Heart left ventricle (tissue), 16 donors: ENCODE measurements at regions not wholly inside any gene's neighbourhood (a gene's known extent, or its start where the extent isn't known, plus 50 kb on each side); places are given as distances from the start of the nearest gene placed in this dataset.

Experiments used
- ATAC-seq, 4 donors: fragments of 200-7000 bp; cut with Tn5 transposase; one replicate each; pipeline ENCODE4 v1.9.1; 2020 to 2022; ENCODE audit warnings: moderate library complexity in 4 of 4, mild to moderate bottlenecking in 3 of 4, moderate number of reproducible peaks in 1 of 4
- DNase-seq, 5 donors: peaks; one replicate each; pipeline ENCODE4 v3.0.0-alpha.2; 2020
- H3K27ac ChIP-seq, 12 donors: fragments of 200-600 bp; sonication (generic) in 4 of 12; one replicate each; pipeline versions ENCODE4 v1.5.0 to v1.8.0; 2016 to 2022; ENCODE audit warnings: mild to moderate bottlenecking in 2 of 12
- H3K27me3 ChIP-seq, 9 donors: fragments of 200-600 bp; sonication (generic) in 2 of 9; one replicate each; pipeline versions ENCODE4 v1.5.1 to v1.8.0; 2016 to 2022; ENCODE audit warnings: mild to moderate bottlenecking in 3 of 9
- H3K36me3 ChIP-seq, 9 donors: fragments of 200-600 bp; sonication (generic) in 2 of 9; one replicate each; pipeline versions ENCODE4 v1.5.0 to v1.8.0; 2018 to 2022; ENCODE audit warnings: mild to moderate bottlenecking in 2 of 9
- H3K4me1 ChIP-seq, 12 donors: fragments of 200-600 bp; sonication (generic) in 4 of 12; one replicate each; pipeline versions ENCODE4 v1.5.0 to v1.8.0; 2016 to 2022; ENCODE audit warnings: mild to moderate bottlenecking in 3 of 12
- H3K4me3 ChIP-seq, 12 donors: fragments of 200-600 bp; sonication (generic) in 4 of 12; one replicate each; pipeline versions ENCODE4 v1.5.0 to v1.8.0; 2017 to 2022; ENCODE audit warnings: mild to moderate bottlenecking in 9 of 12, moderate library complexity in 4 of 12
- H3K9me3 ChIP-seq, 12 donors: fragments of 200-600 bp; sonication (generic) in 4 of 12; one replicate each; pipeline versions ENCODE4 v1.5.0 to v1.8.0; 2016 to 2022; ENCODE audit warnings: mild to moderate bottlenecking in 1 of 12
- POLR2A ChIP-seq, 2 donors: fragments of 450-650 bp; IDR thresholded peaks; one replicate each; pipeline ENCODE4 v1.6.1; 2017; ENCODE audit warnings: antibody characterized with exemption in 2 of 2, mild to moderate bottlenecking in 2 of 2, moderate library complexity in 2 of 2
- WGBS, 4 donors: extraction: QIAGEN DNeasy Blood & Tissue Kit in 2 of 4; methylation state at CpG; one replicate each; pipeline versions ENCODE4 v1.1.5 to v1.1.7; 2013 to 2018; 5-methylcytosine and 5-hydroxymethylcytosine counted together
- intact Hi-C, 10 donors: fragments of 100-400 bp; cut with DNase I; formaldehyde crosslinking; loops; one replicate each; pipeline versions ENCODE4 v1.11.1 to v1.14.2; 2022
- TF ChIP-seq, protein P1 (sequence below), 12 donors: fragments of 200-600 bp; sonication (generic) in 4 of 12; IDR thresholded peaks; one replicate each; pipeline versions ENCODE4 v1.5.0 to v1.8.0; 2018 to 2022; ENCODE audit warnings: antibody characterized with exemption in 12 of 12, mild to moderate bottlenecking in 5 of 12
- donor health status: ischemic (EF 13 %, LVEDD 7.1; RV severe dilation, severe dysfunction).
- donor health status: healthy with polysubstance abuse.
- donor health status: DM: no; HTN: yes; CAD: no.
- donor health status: DM: no; HTN: no; CAD: no.
- donor health status: ischemic (EF 25% LVEDD 6.9; RV normal size, moderate dysfunction).
- donor health status: ischemic (EF 25% LVEDD 5.7; RV mildly dilated, moderate dysfunction).
- donor health status: healthy.
- donor health status: DM: yes; HTN: yes; CAD: no.
- donor health status: ischemic (EF 35%, LVEDD 5.7; RV mildly dilated, moderate dysfunction).
- donor health status: nonischemic (EF 11% LVEDD 7.7; RV severe dilation, severe dysfunction).
- donor health status: DM: yes; HTN: yes; CAD: no.
- donor health status: PGD.
- donor health status: ischemic (EF 29% LVEDD 5.4; RV normal size, mild dysfunction).
- donor health status: nonischemic (EF 23%, LVEDD 6.1; RV moderate dilation, normal function).

DNA sequence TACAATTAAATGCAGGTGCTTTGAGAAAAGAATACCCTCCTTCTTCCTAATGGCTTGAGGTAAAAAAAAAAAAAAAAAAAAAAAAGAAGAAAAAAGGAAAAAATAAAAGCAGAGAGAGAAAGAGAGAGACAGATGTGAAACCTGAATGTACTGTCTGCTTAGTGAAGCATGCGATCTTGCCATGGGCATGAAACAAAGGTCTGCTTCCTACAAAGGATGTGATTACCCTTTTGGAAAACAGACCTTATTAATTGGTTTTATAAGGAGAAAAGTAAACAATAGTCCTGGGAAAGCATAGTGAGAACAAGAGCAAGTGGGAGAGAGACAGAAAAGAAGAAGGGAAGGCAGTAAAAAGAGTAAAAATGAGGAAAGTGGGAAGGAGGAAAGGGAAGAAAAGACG is 526.1 kb upstream of the PABPC4L start:
- no peaks in the 10 kb centered on the region for H3K36me3 ChIP-seq
- intact Hi-C loops: no loop called here
- H3K4me3 ChIP-seq: no peak overlapping the region
- no peaks in the 10 kb centered on the region for H3K9me3 ChIP-seq
- WGBS, 4 donors: 79 to 83% (median 81%) methylated on average over 2 of the region's 2 CpGs
- H3K27ac ChIP-seq: no peak overlapping the region
- DNase-seq (no peak), ATAC-seq (no peak)
- H3K27me3 ChIP-seq: no peaks in the 10 kb centered on the region
- TF ChIP-seq, protein P1, sequence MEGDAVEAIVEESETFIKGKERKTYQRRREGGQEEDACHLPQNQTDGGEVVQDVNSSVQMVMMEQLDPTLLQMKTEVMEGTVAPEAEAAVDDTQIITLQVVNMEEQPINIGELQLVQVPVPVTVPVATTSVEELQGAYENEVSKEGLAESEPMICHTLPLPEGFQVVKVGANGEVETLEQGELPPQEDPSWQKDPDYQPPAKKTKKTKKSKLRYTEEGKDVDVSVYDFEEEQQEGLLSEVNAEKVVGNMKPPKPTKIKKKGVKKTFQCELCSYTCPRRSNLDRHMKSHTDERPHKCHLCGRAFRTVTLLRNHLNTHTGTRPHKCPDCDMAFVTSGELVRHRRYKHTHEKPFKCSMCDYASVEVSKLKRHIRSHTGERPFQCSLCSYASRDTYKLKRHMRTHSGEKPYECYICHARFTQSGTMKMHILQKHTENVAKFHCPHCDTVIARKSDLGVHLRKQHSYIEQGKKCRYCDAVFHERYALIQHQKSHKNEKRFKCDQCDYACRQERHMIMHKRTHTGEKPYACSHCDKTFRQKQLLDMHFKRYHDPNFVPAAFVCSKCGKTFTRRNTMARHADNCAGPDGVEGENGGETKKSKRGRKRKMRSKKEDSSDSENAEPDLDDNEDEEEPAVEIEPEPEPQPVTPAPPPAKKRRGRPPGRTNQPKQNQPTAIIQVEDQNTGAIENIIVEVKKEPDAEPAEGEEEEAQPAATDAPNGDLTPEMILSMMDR (IDR thresholded peaks at IDR 0.05): no peak
- no peak for TF ChIP-seq POLR2A (IDR thresholded peaks at IDR 0.05)
- H3K4me1 ChIP-seq: no peaks in the 10 kb centered on the region

DNA sequence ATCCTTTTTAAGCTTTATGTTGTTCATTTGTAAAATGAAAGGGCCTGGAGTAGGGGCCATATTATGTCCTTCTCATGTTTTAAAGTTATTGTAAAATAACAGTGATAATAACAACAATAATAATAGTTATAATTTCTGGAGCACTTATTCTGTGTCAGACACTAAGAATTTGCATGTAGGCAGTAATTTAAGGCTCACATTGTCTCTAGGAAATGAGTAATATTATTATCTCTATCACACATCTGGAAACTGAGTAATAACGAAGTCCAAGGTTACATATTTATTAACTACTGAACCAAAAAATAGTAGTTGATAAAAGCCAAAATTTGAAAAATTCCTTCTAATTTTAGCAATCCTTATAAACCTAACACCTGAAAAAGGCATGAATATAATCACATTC is 520.7 kb upstream of the PABPC4L start:
- H3K9me3 ChIP-seq: no peaks in the 10 kb centered on the region
- DNase-seq (no peak), ATAC-seq (no peak)
- intact Hi-C loops: no loop called here
- H3K27ac ChIP-seq: no peak overlapping the region
- H3K4me1 ChIP-seq: no peaks in the 10 kb centered on the region
- H3K27me3 ChIP-seq: no peaks in the 10 kb centered on the region
- WGBS, 4 donors: 56 to 73% (median 59%) methylated on average over 1 of the region's 1 CpG
- H3K4me3 ChIP-seq: no peak overlapping the region
- no peak for TF ChIP-seq POLR2A (IDR thresholded peaks at IDR 0.05)
- TF ChIP-seq, protein P1 (IDR thresholded peaks at IDR 0.05): no peak
- H3K36me3 ChIP-seq: no peaks in the 10 kb centered on the region

DNA sequence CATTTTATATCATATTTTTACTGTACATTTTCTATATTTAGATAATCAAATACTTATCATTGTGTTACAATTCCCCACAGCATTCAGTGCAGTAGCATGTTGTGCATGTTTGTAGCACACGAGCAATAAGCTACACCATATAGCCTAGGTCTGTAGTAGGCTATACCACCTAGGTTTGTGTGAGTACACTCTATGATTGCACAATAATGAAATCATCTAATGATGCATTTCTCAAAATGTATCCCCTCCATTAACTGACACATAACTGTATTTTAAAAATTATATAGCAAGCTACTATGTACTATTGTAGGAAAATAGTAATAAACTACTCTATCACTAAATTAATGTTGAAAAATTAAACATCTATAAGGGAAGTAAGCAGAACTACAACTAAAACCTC is 518.4 kb upstream of the PABPC4L start:
- no peak for TF ChIP-seq POLR2A (IDR thresholded peaks at IDR 0.05)
- TF ChIP-seq, protein P1 (IDR thresholded peaks at IDR 0.05): no peak
- DNase-seq (no peak), ATAC-seq (no peak)
- WGBS, 4 donors: 82 to 90% (median 86%) methylated on average over 1 of the region's 1 CpG
- Histone ChIP-seq H3K9me3 (peaks cover 0 to 5% (median 0%) of the 10 kb centered on the region in 12 donors), H3K27ac (no peak overlapping the region), H3K4me1 (no peaks in the 10 kb centered on the region), H3K4me3 (no peak overlapping the region), H3K27me3 (no peaks in the 10 kb centered on the region), H3K36me3 (no peaks in the 10 kb centered on the region)
- intact Hi-C loops: no loop called here

DNA sequence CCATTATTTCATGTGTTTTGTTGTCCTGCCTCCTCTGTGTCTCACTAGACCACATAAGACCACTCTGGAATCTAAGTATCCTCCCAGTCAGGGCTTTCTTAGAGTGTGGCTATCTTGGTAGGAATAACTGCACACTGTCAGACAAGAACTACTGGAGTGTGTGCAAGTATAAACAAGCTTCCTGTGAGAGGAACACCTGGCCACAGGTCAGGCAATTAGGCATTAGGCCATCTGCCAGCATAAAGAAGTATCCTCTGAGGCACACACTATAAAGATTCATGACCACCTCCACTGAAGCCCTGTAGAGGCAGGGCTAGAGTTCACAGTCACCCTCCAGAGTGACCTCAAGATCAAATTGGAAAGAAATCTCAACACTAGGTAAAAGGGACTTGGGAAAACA is 507.0 kb upstream of the PABPC4L start:
- DNase-seq: no peak
- Histone ChIP-seq H3K4me1 (no peaks in the 10 kb centered on the region), H3K27me3 (no peaks in the 10 kb centered on the region), H3K9me3 (peaks cover 0 to 2% (median 0%) of the 10 kb centered on the region in 12 donors), H3K4me3 (no peak overlapping the region), H3K27ac (no peak overlapping the region), H3K36me3 (no peaks in the 10 kb centered on the region)
- intact Hi-C loops: no loop called here
- TF ChIP-seq, protein P1 (IDR thresholded peaks at IDR 0.05): no peak
- no peak for TF ChIP-seq POLR2A (IDR thresholded peaks at IDR 0.05)
- ATAC-seq: no peak
